HUES48 (cell line): ENCODE measurements at regions not wholly inside any gene's neighbourhood (a gene's known extent, or its start where the extent isn't known, plus 50 kb on each side); places are given as distances from the start of the nearest gene placed in this dataset.
"Not testable (repeated sequence)": the region's sequence is repeated elsewhere in the genome, so short reads cannot be mapped to it uniquely, and the experiment has no call there.

Source experiments
- H3K27ac ChIP-seq: one replicate; pipeline ENCODE4 v1.7.0; 2013; ENCODE audit warnings: low read depth, low read length, inconsistent platforms
- H3K27me3 ChIP-seq: 2 replicates; pipeline ENCODE4 v1.6.1; 2013; ENCODE audit warnings: mild to moderate bottlenecking, low read length; ENCODE audit not compliant: control insufficient read depth, insufficient read depth
- H3K36me3 ChIP-seq: 2 replicates; pipeline ENCODE4 v1.6.1; 2013; ENCODE audit warnings: low read length; ENCODE audit not compliant: control insufficient read depth, insufficient read depth
- H3K4me1 ChIP-seq: 2 replicates; pipeline ENCODE4 v1.6.1; 2013; ENCODE audit warnings: mild to moderate bottlenecking, low read length; ENCODE audit not compliant: control insufficient read depth, insufficient read depth
- H3K4me3 ChIP-seq: 2 replicates; pipeline ENCODE4 v1.5.1; 2013; ENCODE audit warnings: mild to moderate bottlenecking, low read depth, low read length
- H3K9ac ChIP-seq: 2 replicates; pipeline ENCODE4 v1.6.1; 2013; ENCODE audit warnings: mild to moderate bottlenecking, low read depth, low read length, moderate library complexity
- H3K9me3 ChIP-seq: 2 replicates; pipeline ENCODE4 v1.6.1; 2013; ENCODE audit warnings: low read length; ENCODE audit not compliant: control insufficient read depth, insufficient read depth

- no peaks in the 10 kb centered on the region for H3K27me3 ChIP-seq
- no peaks in the 10 kb centered on the region for H3K4me1 ChIP-seq
Measured at GRCh38 chr5:60084226-60084625, 190.7 kb upstream of the PDE4D start.

GRCh38 chr5:60077292-60077691 lies 183.8 kb upstream of the PDE4D start:
- H3K4me3 ChIP-seq, result no peak overlapping the region
- H3K9me3 ChIP-seq, result no peaks in the 10 kb centered on the region
- H3K9ac ChIP-seq, result no peak overlapping the region
- H3K36me3 ChIP-seq, result no peaks in the 10 kb centered on the region
- no peaks in the 10 kb centered on the region for H3K27me3 ChIP-seq
- H3K27ac ChIP-seq, result no peak overlapping the region
- no peaks in the 10 kb centered on the region for H3K4me1 ChIP-seq

More at GRCh38 chr5:60084226-60084625, 190.7 kb upstream of the PDE4D start:
- Histone ChIP-seq H3K36me3 (no peaks in the 10 kb centered on the region), H3K4me3 (no peak overlapping the region), H3K9me3 (peaks cover 4% of the 10 kb centered on the region), H3K9ac (no peak overlapping the region), H3K27ac (no peak overlapping the region)

- no peak overlapping the region for H3K9ac ChIP-seq
Measured at GRCh38 chr5:60076746-60077145, 183.2 kb upstream of the PDE4D start.

GRCh38 chr5:60066502-60066901 lies 173.0 kb upstream of the PDE4D start:
- H3K9me3 ChIP-seq, result no peaks in the 10 kb centered on the region
- H3K4me1 ChIP-seq, result no peaks in the 10 kb centered on the region
- H3K36me3 ChIP-seq, result no peaks in the 10 kb centered on the region
- no peak overlapping the region for H3K9ac ChIP-seq
- H3K27ac ChIP-seq, result no peak overlapping the region
- H3K4me3 ChIP-seq, result no peak overlapping the region
- no peaks in the 10 kb centered on the region for H3K27me3 ChIP-seq

More at GRCh38 chr5:60076746-60077145, 183.2 kb upstream of the PDE4D start:
- no peaks in the 10 kb centered on the region for H3K36me3 ChIP-seq
- H3K4me3 ChIP-seq, result no peak overlapping the region
- H3K27me3 ChIP-seq, result no peaks in the 10 kb centered on the region
- H3K4me1 ChIP-seq, result no peaks in the 10 kb centered on the region
- no peaks in the 10 kb centered on the region for H3K9me3 ChIP-seq
- H3K27ac ChIP-seq, result no peak overlapping the region

GRCh38 chr5:60060389-60060788 lies 166.9 kb upstream of the PDE4D start:
- Histone ChIP-seq H3K27ac (no peak overlapping the region), H3K9me3 (no peaks in the 10 kb centered on the region), H3K4me1 (no peaks in the 10 kb centered on the region), H3K36me3 (no peaks in the 10 kb centered on the region), H3K27me3 (no peaks in the 10 kb centered on the region), H3K9ac (no peak overlapping the region), H3K4me3 (no peak overlapping the region)

GRCh38 chr5:60056191-60056590 lies 162.7 kb upstream of the PDE4D start:
- no peak overlapping the region for H3K4me3 ChIP-seq
- H3K27me3 ChIP-seq, result no peaks in the 10 kb centered on the region
- H3K9me3 ChIP-seq, result no peaks in the 10 kb centered on the region
- H3K36me3 ChIP-seq, result no peaks in the 10 kb centered on the region
- H3K27ac ChIP-seq, result no peak overlapping the region
- no peaks in the 10 kb centered on the region for H3K4me1 ChIP-seq
- no peak overlapping the region for H3K9ac ChIP-seq

GRCh38 chr5:60055168-60055567 lies 161.6 kb upstream of the PDE4D start:
- Histone ChIP-seq H3K4me1 (no peaks in the 10 kb centered on the region), H3K27me3 (no peaks in the 10 kb centered on the region), H3K4me3 (no peak overlapping the region), H3K9ac (no peak overlapping the region), H3K27ac (no peak overlapping the region), H3K9me3 (no peaks in the 10 kb centered on the region; the same call in 1 of the 2 replicates), H3K36me3 (no peaks in the 10 kb centered on the region)

- H3K4me3 ChIP-seq, H3K4me1 ChIP-seq, H3K27me3 ChIP-seq, H3K27ac ChIP-seq, H3K9ac ChIP-seq, H3K36me3 ChIP-seq, H3K9me3 ChIP-seq: not testable (repeated sequence)
Measured at GRCh38 chr5:60041996-60042664, 148.6 kb upstream of the PDE4D start.

GRCh38 chr5:60041508-60041907 lies 148.0 kb upstream of the PDE4D start:
- not testable (repeated sequence) for H3K4me1 ChIP-seq, H3K27me3 ChIP-seq, H3K4me3 ChIP-seq, H3K9ac ChIP-seq, H3K9me3 ChIP-seq, H3K27ac ChIP-seq, H3K36me3 ChIP-seq

- Histone ChIP-seq H3K27ac (no peak overlapping the region), H3K9me3 (no peaks in the 10 kb centered on the region), H3K4me1 (peaks cover 17% of the 10 kb centered on the region), H3K4me3 (no peak overlapping the region), H3K9ac (no peak overlapping the region), H3K36me3 (no peaks in the 10 kb centered on the region), H3K27me3 (no peaks in the 10 kb centered on the region)
Measured at GRCh38 chr5:60036192-60036938, 142.8 kb upstream of the PDE4D start.

GRCh38 chr5:60026161-60026560 lies 132.6 kb upstream of the PDE4D start:
- Histone ChIP-seq H3K9ac (no peak overlapping the region), H3K4me1 (peaks cover 12% of the 10 kb centered on the region), H3K4me3 (no peak overlapping the region), H3K9me3 (no peaks in the 10 kb centered on the region), H3K36me3 (no peaks in the 10 kb centered on the region), H3K27ac (no peak overlapping the region), H3K27me3 (no peaks in the 10 kb centered on the region)
